Activated naive CD8-positive, alpha-beta T cell treated with anti-CD3 and anti-CD28 coated beads, Interleukin-2, amount 50 U/mL, for 24 hours (primary cell): ENCODE measurements at regions not wholly inside any gene's neighbourhood (a gene's known extent, or its start where the extent isn't known, plus 50 kb on each side); places are given as distances from the start of the nearest gene placed in this dataset.
"Not testable (repeated sequence)": the region's sequence is repeated elsewhere in the genome, so short reads cannot be mapped to it uniquely, and the experiment has no call there.

Experiments
- ATAC-seq: fragments of 150-1000 bp; cut with Tn5 transposase; one replicate; pipeline ENCODE4 v1.10.0; 2021
- DNase-seq: peaks from one replicate; pipeline ENCODE4 v3.0.0; 2021
- H3K27ac Mint-ChIP-seq: one replicate; pipeline ENCODE4 v1.8.0; 2021; ENCODE audit warnings: mild to moderate bottlenecking, mixed read lengths
- H3K27me3 Mint-ChIP-seq: one replicate; pipeline ENCODE4 v1.8.0; 2021; ENCODE audit warnings: mixed read lengths
- H3K36me3 Mint-ChIP-seq: one replicate; pipeline ENCODE4 v1.8.0; 2021; ENCODE audit warnings: low read depth, mixed read lengths
- H3K4me1 Mint-ChIP-seq: one replicate; pipeline ENCODE4 v1.8.0; 2021; ENCODE audit warnings: mixed read lengths
- H3K4me3 Mint-ChIP-seq: one replicate; pipeline ENCODE4 v1.8.0; 2021; ENCODE audit warnings: mild to moderate bottlenecking, moderate library complexity, mixed read lengths
- H3K9me3 Mint-ChIP-seq: one replicate; pipeline ENCODE4 v1.8.0; 2021; ENCODE audit warnings: mixed read lengths

DNA sequence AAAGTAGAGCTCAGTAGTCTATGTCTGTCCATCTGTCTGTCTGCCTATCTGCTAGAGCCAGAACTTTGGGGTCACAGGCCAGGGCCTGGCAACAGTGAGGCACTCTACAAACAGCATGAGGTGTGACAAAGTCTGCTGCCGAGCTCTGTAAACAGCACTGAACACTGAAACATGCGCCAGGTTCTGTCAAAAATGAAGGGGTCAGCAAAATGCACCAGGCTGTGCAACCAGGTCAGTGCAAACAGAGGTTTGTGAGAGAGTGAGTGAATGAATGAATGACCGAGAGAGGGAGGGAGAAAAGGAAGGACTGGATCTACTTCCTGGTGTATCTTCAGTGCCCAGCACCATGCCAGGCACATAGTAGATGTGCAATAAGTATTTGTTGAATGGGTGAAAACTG is 1957.8 kb downstream of the FOXD4L5 start:
- not testable (repeated sequence) for H3K27me3 Mint-ChIP-seq, H3K4me1 Mint-ChIP-seq, DNase-seq, H3K36me3 Mint-ChIP-seq, H3K27ac Mint-ChIP-seq, H3K4me3 Mint-ChIP-seq, H3K9me3 Mint-ChIP-seq, ATAC-seq

DNA sequence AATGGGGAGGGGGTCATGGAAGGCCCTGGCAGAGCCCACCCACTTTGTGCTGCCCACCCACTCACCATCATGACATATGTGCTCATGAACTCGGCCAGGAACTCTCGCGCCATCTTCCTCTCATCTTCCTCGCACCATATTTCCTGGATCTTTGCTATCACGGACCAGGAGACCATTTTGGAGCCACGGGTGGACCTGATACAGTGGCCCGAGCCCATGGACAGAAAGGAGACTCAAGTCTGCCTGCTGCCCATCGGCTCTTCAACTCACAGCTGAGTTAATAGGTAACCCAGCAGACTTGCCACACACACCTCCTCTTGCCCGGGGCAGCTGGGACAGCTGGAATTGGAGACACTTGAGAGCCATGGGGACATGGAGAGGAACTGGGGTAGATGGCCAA is 1958.3 kb downstream of the FOXD4L5 start:
- not testable (repeated sequence) for ATAC-seq, H3K4me1 Mint-ChIP-seq, H3K27me3 Mint-ChIP-seq, H3K4me3 Mint-ChIP-seq, H3K9me3 Mint-ChIP-seq, DNase-seq, H3K27ac Mint-ChIP-seq, H3K36me3 Mint-ChIP-seq

DNA sequence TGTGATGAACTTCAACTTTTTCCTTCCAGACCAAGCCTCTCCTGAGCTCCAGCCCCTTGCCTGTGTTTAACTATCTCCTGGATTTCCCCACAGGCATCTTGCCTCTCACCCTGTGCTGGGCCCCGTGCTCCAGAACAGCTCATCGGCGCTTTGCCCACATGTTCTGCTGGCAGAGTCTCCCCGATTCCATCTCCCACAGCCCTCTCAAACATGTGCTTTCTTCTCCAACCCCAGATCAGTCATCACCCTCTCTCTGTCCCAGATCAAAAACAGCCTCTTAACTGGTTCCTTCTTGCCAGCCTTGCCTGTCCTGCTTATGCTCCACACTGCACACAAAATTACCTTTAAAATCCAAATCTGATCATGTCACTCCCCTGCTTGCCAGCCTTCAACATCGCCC is 1959.3 kb downstream of the FOXD4L5 start:
- not testable (repeated sequence) for H3K27ac Mint-ChIP-seq, DNase-seq, H3K9me3 Mint-ChIP-seq, H3K4me1 Mint-ChIP-seq, ATAC-seq, H3K4me3 Mint-ChIP-seq, H3K27me3 Mint-ChIP-seq, H3K36me3 Mint-ChIP-seq

- not testable (repeated sequence) for DNase-seq, H3K4me1 Mint-ChIP-seq, H3K27ac Mint-ChIP-seq, H3K27me3 Mint-ChIP-seq, H3K9me3 Mint-ChIP-seq, ATAC-seq, H3K4me3 Mint-ChIP-seq, H3K36me3 Mint-ChIP-seq
Observed at GRCh38 chr9:63318093-63318492, 1966.9 kb downstream of the FOXD4L5 start.

DNA sequence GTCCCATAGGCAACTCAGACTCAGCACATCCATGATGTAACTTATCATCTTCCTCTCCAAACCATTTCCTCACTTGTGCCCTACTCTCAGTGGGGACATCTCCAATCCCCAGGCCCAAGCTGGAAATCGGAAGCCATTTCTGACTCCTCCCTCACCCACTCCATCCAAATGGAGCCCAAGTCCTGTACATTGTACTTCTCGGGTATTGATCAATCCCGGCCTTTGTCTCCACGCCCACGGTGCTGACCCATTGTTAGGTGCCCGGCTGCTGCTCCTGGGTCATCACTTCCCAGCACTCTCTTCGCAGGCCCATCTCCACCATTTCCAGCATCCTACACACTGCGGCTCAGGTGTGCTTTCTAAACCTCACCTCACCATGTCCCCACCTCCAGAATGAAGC is 1969.6 kb downstream of the FOXD4L5 start:
- DNase-seq, H3K4me3 Mint-ChIP-seq, H3K4me1 Mint-ChIP-seq, H3K36me3 Mint-ChIP-seq, ATAC-seq, H3K9me3 Mint-ChIP-seq, H3K27me3 Mint-ChIP-seq, H3K27ac Mint-ChIP-seq: not testable (repeated sequence)

GRCh38 chr9:63296848-63297247 is 1988.2 kb downstream of the FOXD4L5 start:
- not testable (repeated sequence) for H3K36me3 Mint-ChIP-seq, H3K27ac Mint-ChIP-seq, H3K27me3 Mint-ChIP-seq, H3K4me3 Mint-ChIP-seq, H3K9me3 Mint-ChIP-seq, DNase-seq, ATAC-seq, H3K4me1 Mint-ChIP-seq

DNA sequence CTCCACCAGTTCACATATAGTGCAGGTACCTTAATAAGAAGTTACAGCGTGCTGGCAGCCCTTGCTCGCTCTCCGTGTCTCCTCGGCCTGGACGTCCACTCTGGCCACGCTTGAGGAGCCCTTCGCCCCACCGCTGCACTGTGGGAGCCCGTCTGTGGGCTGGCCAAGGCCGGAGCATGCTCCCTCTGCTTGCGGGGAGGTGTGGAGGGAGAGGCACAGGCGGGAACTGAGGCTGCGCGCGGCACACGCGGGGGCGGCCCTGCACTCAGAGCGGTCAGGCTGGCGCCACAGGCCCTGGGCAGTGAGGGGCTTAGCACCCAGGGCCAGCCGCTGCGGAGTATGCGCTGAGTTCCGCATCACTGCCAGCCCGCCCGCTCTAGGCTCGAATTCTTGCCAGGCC is 1988.6 kb downstream of the FOXD4L5 start:
- DNase-seq, H3K4me1 Mint-ChIP-seq, H3K36me3 Mint-ChIP-seq, H3K9me3 Mint-ChIP-seq, H3K4me3 Mint-ChIP-seq, H3K27me3 Mint-ChIP-seq, H3K27ac Mint-ChIP-seq, ATAC-seq: not testable (repeated sequence)

GRCh38 chr9:63289971-63290370 is 1995.0 kb downstream of the FOXD4L5 start:
- not testable (repeated sequence) for DNase-seq, H3K4me1 Mint-ChIP-seq, H3K4me3 Mint-ChIP-seq, H3K36me3 Mint-ChIP-seq, H3K9me3 Mint-ChIP-seq, ATAC-seq, H3K27ac Mint-ChIP-seq, H3K27me3 Mint-ChIP-seq
